ENCODE measurements at regions not wholly inside any gene's neighbourhood (a gene's known extent, or its start where the extent isn't known, plus 50 kb on each side); places are given as distances from the start of the nearest gene placed in this dataset.
"Not testable (repeated sequence)": the region's sequence is repeated elsewhere in the genome, so short reads cannot be mapped to it uniquely, and the experiment has no call there.

GRCh38 chrX:69431420-69431819, 72.7 kb upstream of the NALF2 start:
- DNase-seq: no peak

GRCh38 chrX:69430785-69431184, 73.3 kb upstream of the NALF2 start:
- DNase-seq: no peak

GRCh38 chrX:69429339-69430015, 74.6 kb upstream of the NALF2 start:
- DNase-seq: no peak

GRCh38 chrX:69428216-69428615, 75.9 kb upstream of the NALF2 start:
- no peak for DNase-seq

GRCh38 chrX:69424910-69425309, 79.2 kb upstream of the NALF2 start:
- no peak for DNase-seq

- no peak for DNase-seq
These were observed 80.0 kb upstream of the NALF2 start for GRCh38 chrX:69424161-69424560.

- not testable (repeated sequence) for DNase-seq
These were observed 81.9 kb upstream of the NALF2 start for GRCh38 chrX:69422208-69422607.

- no peak for DNase-seq
These were observed 88.4 kb upstream of the NALF2 start for GRCh38 chrX:69415698-69416097.

- no peak for DNase-seq
These were observed 91.5 kb upstream of the NALF2 start for GRCh38 chrX:69412661-69413060.

- DNase-seq: no peak
These were observed 105.2 kb upstream of the NALF2 start for GRCh38 chrX:69398881-69399280.

GRCh38 chrX:69396916-69397315, 107.2 kb upstream of the NALF2 start:
- DNase-seq: no peak

GRCh38 chrX:69395306-69395705, 108.8 kb upstream of the NALF2 start:
- no peak for DNase-seq

GRCh38 chrX:69389101-69389501, 115.0 kb upstream of the NALF2 start:
- no peak for DNase-seq

GRCh38 chrX:69388526-69388925, 115.6 kb upstream of the NALF2 start:
- no peak for DNase-seq

- peak; percentile 26 for DNase-seq
These were observed 116.3 kb upstream of the NALF2 start for GRCh38 chrX:69387567-69388487.

GRCh38 chrX:69386681-69387080, 117.4 kb upstream of the NALF2 start:
- DNase-seq: no peak

- no peak for DNase-seq
These were observed 124.7 kb upstream of the NALF2 start for GRCh38 chrX:69379412-69379811.

- no peak for DNase-seq
These were observed 129.6 kb upstream of the NALF2 start for GRCh38 chrX:69374569-69374968.

GRCh38 chrX:69372435-69372834, 131.7 kb upstream of the NALF2 start:
- no peak for DNase-seq

GRCh38 chrX:69371159-69371558, 133.0 kb upstream of the NALF2 start:
- no peak for DNase-seq

- DNase-seq: no peak
These were observed 134.1 kb upstream of the NALF2 start for GRCh38 chrX:69369999-69370398.

GRCh38 chrX:69366183-69366582, 137.9 kb upstream of the NALF2 start:
- no peak for DNase-seq

- DNase-seq: no peak
These were observed 138.4 kb upstream of the NALF2 start for GRCh38 chrX:69365755-69366154.

GRCh38 chrX:69365349-69365748, 138.8 kb upstream of the NALF2 start:
- no peak for DNase-seq
